Hepatocyte (in vitro differentiated cells): ENCODE measurements at regions not wholly inside any gene's neighbourhood (a gene's known extent, or its start where the extent isn't known, plus 50 kb on each side); places are given as distances from the start of the nearest gene placed in this dataset.

Experiments used
- DNase-seq: peaks from one replicate; pipeline ENCODE4 v3.0.0-alpha.2; 2016; ENCODE audit warnings: low spot score
- H2AFZ ChIP-seq: fragments of 200-600 bp; sonication (generic); 2 replicates; pipeline ENCODE4 v1.6.0; 2016; ENCODE audit warnings: antibody characterized with exemption, mild to moderate bottlenecking
- H3K27ac ChIP-seq: fragments of 200-600 bp; sonication (generic); 2 replicates; pipeline ENCODE4 v1.5.1; 2016; ENCODE audit warnings: mild to moderate bottlenecking
- H3K27me3 ChIP-seq: fragments of 200-600 bp; sonication (generic); 2 replicates; pipeline ENCODE4 v1.6.1; 2016
- H3K36me3 ChIP-seq: fragments of 200-600 bp; sonication (generic); replicated peaks from 2 replicates; pipeline ENCODE4 v1.5.1; 2016; ENCODE audit warnings: low read depth; ENCODE audit not compliant: insufficient read depth
- H3K4me1 ChIP-seq: fragments of 200-600 bp; sonication (generic); 2 replicates; pipeline ENCODE4 v1.5.1; 2016; ENCODE audit warnings: mild to moderate bottlenecking, moderate library complexity; ENCODE audit not compliant: insufficient read depth
- H3K4me2 ChIP-seq: fragments of 200-600 bp; sonication (generic); 2 replicates; pipeline ENCODE4 v1.6.0; 2016
- H3K4me3 ChIP-seq: fragments of 200-600 bp; sonication (generic); 2 replicates; pipeline ENCODE4 v1.5.1; 2016; ENCODE audit warnings: mild to moderate bottlenecking
- H3K79me2 ChIP-seq: fragments of 200-600 bp; sonication (generic); 2 replicates; pipeline ENCODE4 v1.6.0; 2017; ENCODE audit warnings: mild to moderate bottlenecking
- H3K9me2 ChIP-seq: fragments of 200-600 bp; sonication (generic); replicated peaks from 2 replicates; pipeline ENCODE4 v1.6.0; 2017; ENCODE audit warnings: mild to moderate bottlenecking; ENCODE audit not compliant: insufficient read depth
- H3K9me3 ChIP-seq: fragments of 200-600 bp; sonication (generic); 2 replicates; pipeline ENCODE4 v1.5.1; 2016; ENCODE audit warnings: low read depth, mild to moderate bottlenecking
- H4K20me1 ChIP-seq: fragments of 200-600 bp; sonication (generic); 2 replicates; pipeline ENCODE4 v1.6.0; 2016; ENCODE audit warnings: mild to moderate bottlenecking; ENCODE audit not compliant: insufficient read depth, poor library complexity, severe bottlenecking
- CTCF ChIP-seq: fragments of 200-600 bp; sonication (generic); IDR thresholded peaks from 2 replicates; pipeline ENCODE4 v1.5.1; 2016; ENCODE audit warnings: antibody characterized with exemption, mild to moderate bottlenecking; ENCODE audit not compliant: poor library complexity
- EZH2 ChIP-seq: fragments of 200-600 bp; sonication (generic); IDR thresholded peaks from 2 replicates; pipeline ENCODE4 v1.6.1; 2016; ENCODE audit warnings: antibody characterized with exemption, mild to moderate bottlenecking, borderline replicate concordance
- EZH2phosphoT487 ChIP-seq: fragments of 200-600 bp; sonication (generic); IDR thresholded peaks from one replicate; pipeline ENCODE4 v1.6.1; 2018; ENCODE audit warnings: antibody characterized with exemption, mild to moderate bottlenecking, low read depth, moderate library complexity; ENCODE audit not compliant: unreplicated experiment, severe bottlenecking
- WGBS: methylation state at CpG from one replicate; pipeline ENCODE4 v1.1.6; 2016; ENCODE audit warnings: low lambda C conversion rate; ENCODE audit errors: missing lambda C conversion rate; 5-methylcytosine and 5-hydroxymethylcytosine counted together

DNA sequence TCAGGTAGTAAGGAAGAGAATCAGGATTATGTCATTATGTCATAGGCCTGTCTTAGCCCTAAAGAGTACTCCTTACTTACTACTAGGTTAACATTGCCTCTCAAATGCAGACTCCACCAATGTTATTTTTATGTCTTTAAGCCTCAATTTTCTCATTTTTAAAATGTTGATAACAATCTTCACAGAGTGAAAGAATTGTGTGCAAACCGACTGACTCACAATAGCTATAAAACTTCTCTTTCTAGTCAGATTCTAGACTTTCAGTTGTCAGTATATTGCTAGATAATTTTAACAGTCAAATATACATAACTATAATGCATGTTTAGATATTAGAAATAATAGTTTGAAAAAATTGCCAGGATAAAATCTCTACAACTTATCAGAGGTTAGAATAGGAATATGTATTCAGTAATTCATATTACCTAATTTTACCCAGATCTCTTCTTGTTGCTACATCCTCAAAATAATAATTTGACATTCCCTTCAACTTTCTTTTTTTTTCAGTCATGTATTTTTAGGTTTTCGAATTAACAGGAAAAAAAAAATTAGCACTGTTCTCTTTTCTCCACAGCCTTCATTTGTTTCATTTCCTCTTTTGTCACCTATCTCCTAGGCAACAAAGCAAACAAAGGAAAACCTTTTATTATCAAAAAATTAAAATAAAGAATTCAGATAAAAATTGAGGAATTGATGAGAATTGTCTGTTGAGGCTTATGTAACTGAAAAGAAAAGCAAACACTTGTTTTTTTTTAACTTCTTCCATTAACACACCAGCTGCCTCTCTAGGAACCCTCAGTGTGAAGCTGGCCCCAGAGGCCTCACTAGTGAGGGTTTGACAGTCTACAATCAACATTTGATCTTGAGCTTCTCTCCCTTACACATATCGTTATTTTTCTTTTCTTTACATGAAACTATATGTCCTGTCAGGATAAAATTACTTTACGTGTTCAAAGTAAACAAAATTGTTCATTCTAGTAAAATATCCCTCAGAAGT, 279.0 kb downstream of the CALCRL start:
- Histone ChIP-seq H3K27me3 (no peaks in the 10 kb centered on the region), H2AFZ (no peak overlapping the region), H4K20me1 (no peaks in the 10 kb centered on the region), H3K4me2 (no peak overlapping the region), H3K79me2 (no peaks in the 10 kb centered on the region), H3K4me1 (no peaks in the 10 kb centered on the region), H3K36me3 (no peaks in the 10 kb centered on the region), H3K9me2 (no peaks in the 10 kb centered on the region), H3K27ac (no peak overlapping the region), H3K9me3 (no peaks in the 10 kb centered on the region), H3K4me3 (no peak overlapping the region)
- WGBS: 72% methylated on average over 4 of the region's 4 CpGs
- DNase-seq: no peak
- no peak for TF ChIP-seq CTCF
- TF ChIP-seq EZH2phosphoT487: no peak
- no peak for TF ChIP-seq EZH2

GRCh38 chr2:187167491-187167890, 280.6 kb downstream of the CALCRL start:
- no peaks in the 10 kb centered on the region for H3K27me3 ChIP-seq
- no peak for DNase-seq
- no peaks in the 10 kb centered on the region for H3K79me2 ChIP-seq
- no peaks in the 10 kb centered on the region for H3K36me3 ChIP-seq
- no peaks in the 10 kb centered on the region for H4K20me1 ChIP-seq
- H3K4me1 ChIP-seq: no peaks in the 10 kb centered on the region
- no peak overlapping the region for H3K4me2 ChIP-seq
- no peak overlapping the region for H3K4me3 ChIP-seq
- H3K9me2 ChIP-seq: no peaks in the 10 kb centered on the region
- H3K27ac ChIP-seq: no peak overlapping the region
- no peak overlapping the region for H2AFZ ChIP-seq
- 87% methylated on average over 4 of the region's 4 CpGs for WGBS
- TF ChIP-seq EZH2: no peak
- no peak for TF ChIP-seq CTCF
- no peak for TF ChIP-seq EZH2phosphoT487
- H3K9me3 ChIP-seq: no peaks in the 10 kb centered on the region

- no peaks in the 10 kb centered on the region for H3K79me2 ChIP-seq
- no peak overlapping the region for H2AFZ ChIP-seq
- H3K4me2 ChIP-seq: no peak overlapping the region
- no peak overlapping the region for H3K27ac ChIP-seq
- WGBS: 40% methylated on average over 1 of the region's 1 CpG
- no peaks in the 10 kb centered on the region for H3K27me3 ChIP-seq
- no peaks in the 10 kb centered on the region for H4K20me1 ChIP-seq
- DNase-seq: no peak
- H3K4me3 ChIP-seq: no peak overlapping the region
- H3K4me1 ChIP-seq: no peaks in the 10 kb centered on the region
- H3K9me3 ChIP-seq: no peaks in the 10 kb centered on the region
- no peaks in the 10 kb centered on the region for H3K36me3 ChIP-seq
- H3K9me2 ChIP-seq: no peaks in the 10 kb centered on the region
- TF ChIP-seq CTCF (no peak), EZH2phosphoT487 (no peak), EZH2 (no peak)
These were observed 282.0 kb downstream of the CALCRL start for GRCh38 chr2:187165936-187166610.
